CD14-positive monocyte (primary cell): ENCODE measurements at regions not wholly inside any gene's neighbourhood (a gene's known extent, or its start where the extent isn't known, plus 50 kb on each side); places are given as distances from the start of the nearest gene placed in this dataset.

Experiments
- DNase-seq, 3 donors: peaks; one replicate each; pipeline ENCODE4 v3.0.0-alpha.2; 2011 to 2022
- H2AFZ ChIP-seq: 2 replicates; pipeline ENCODE4 v1.6.0; 2012; ENCODE audit warnings: mild to moderate bottlenecking, low read depth, low read length, inconsistent platforms; ENCODE audit not compliant: insufficient read depth, poor library complexity, severe bottlenecking
- H3K27ac ChIP-seq, 2 donors: 1 replicate in 1 of 2; 2 replicates in 1 of 2; pipeline ENCODE4 v1.5.1; 2012 to 2013; ENCODE audit warnings: low read length in 2 of 2, control low read depth in 1 of 2, inconsistent platforms in 1 of 2, low read depth in 1 of 2, mild to moderate bottlenecking in 1 of 2
- H3K27me3 ChIP-seq, 2 donors: one replicate each; pipeline versions ENCODE4 v1.6.0 to v1.6.1; 2011 to 2013; ENCODE audit warnings: low read length in 2 of 2; ENCODE audit not compliant: control insufficient read depth in 2 of 2, insufficient read depth in 2 of 2
- H3K36me3 ChIP-seq, 2 donors: replicated peaks in 1 of 2; 1 replicate in 1 of 2; 2 replicates in 1 of 2; pipeline versions ENCODE4 v1.5.1 to v1.6.1; 2012 to 2013; ENCODE audit warnings: low read length in 2 of 2, control low read depth in 1 of 2, inconsistent platforms in 1 of 2, mild to moderate bottlenecking in 1 of 2; ENCODE audit not compliant: insufficient read depth in 2 of 2, control insufficient read depth in 1 of 2
- H3K4me1 ChIP-seq, 2 donors: 1 replicate in 1 of 2; 2 replicates in 1 of 2; pipeline versions ENCODE4 v1.5.1 to v1.6.1; 2012 to 2013; ENCODE audit warnings: low read length in 2 of 2, control low read depth in 1 of 2, inconsistent platforms in 1 of 2, mild to moderate bottlenecking in 1 of 2, moderate library complexity in 1 of 2; ENCODE audit not compliant: insufficient read depth in 2 of 2, control insufficient read depth in 1 of 2
- H3K4me2 ChIP-seq: replicated peaks from 2 replicates; pipeline ENCODE3; 2012; ENCODE audit warnings: low read length, moderate library complexity, mild to moderate bottlenecking; ENCODE audit not compliant: poor library complexity, severe bottlenecking; ENCODE audit errors: extremely low read depth
- H3K4me3 ChIP-seq, 3 experiments: fragments of 200-600 bp in 1 of 3; sonication (generic) in 1 of 3; replicated peaks in 1 of 3; 1 replicate in 2 of 3; 2 replicates in 1 of 3; pipeline ENCODE4 v1.5.1; 2011 to 2013; ENCODE audit warnings: low read length in 3 of 3, mild to moderate bottlenecking in 3 of 3, control low read depth in 2 of 3, low read depth in 2 of 3, inconsistent platforms in 1 of 3, moderate library complexity in 1 of 3
- H3K79me2 ChIP-seq: 2 replicates; pipeline ENCODE4 v1.6.0; 2012; ENCODE audit warnings: mild to moderate bottlenecking, control low read depth, inconsistent platforms, low read length, moderate library complexity; ENCODE audit not compliant: insufficient read depth
- H3K9ac ChIP-seq: 2 replicates; pipeline ENCODE4 v1.6.0; 2017; ENCODE audit warnings: low read length, mild to moderate bottlenecking; ENCODE audit not compliant: insufficient read depth, poor library complexity, severe bottlenecking
- H3K9me3 ChIP-seq, 2 donors: replicated peaks in 1 of 2; 1 replicate in 1 of 2; 2 replicates in 1 of 2; pipeline versions ENCODE4 v1.5.1 to v1.6.1; 2012 to 2013; ENCODE audit warnings: low read length in 2 of 2, control low read depth in 1 of 2; ENCODE audit not compliant: control insufficient read depth in 1 of 2, insufficient read depth in 1 of 2
- H4K20me1 ChIP-seq: 2 replicates; pipeline ENCODE4 v1.6.0; 2012; ENCODE audit warnings: mild to moderate bottlenecking, low read length, control low read depth, moderate library complexity; ENCODE audit not compliant: insufficient read depth
- H3K27ac Mint-ChIP-seq, 7 donors: one replicate each; pipeline ENCODE4 v1.8.0; 2020; ENCODE audit warnings: mild to moderate bottlenecking in 7 of 7, mixed read lengths in 7 of 7, moderate library complexity in 6 of 7, inconsistent platforms in 2 of 7
- H3K27me3 Mint-ChIP-seq, 3 donors: one replicate each; pipeline ENCODE4 v1.8.0; 2021 to 2022; ENCODE audit warnings: low read depth in 3 of 3, mild to moderate bottlenecking in 3 of 3, mixed read lengths in 3 of 3, moderate library complexity in 3 of 3, inconsistent platforms in 1 of 3
- H3K36me3 Mint-ChIP-seq, 2 donors: one replicate each; pipeline ENCODE4 v1.8.0; 2020; ENCODE audit warnings: mixed read lengths in 2 of 2, inconsistent platforms in 1 of 2, mild to moderate bottlenecking in 1 of 2
- H3K4me1 Mint-ChIP-seq: one replicate; pipeline ENCODE4 v1.8.0; 2020; ENCODE audit warnings: mild to moderate bottlenecking, mixed read lengths
- H3K4me3 Mint-ChIP-seq, 2 donors: one replicate each; pipeline ENCODE4 v1.8.0; 2020; ENCODE audit warnings: mild to moderate bottlenecking in 2 of 2, mixed read lengths in 2 of 2, moderate library complexity in 1 of 2
- H3K9me3 Mint-ChIP-seq, 7 donors: one replicate each; pipeline ENCODE4 v1.8.0; 2020 to 2022; ENCODE audit warnings: mixed read lengths in 7 of 7, mild to moderate bottlenecking in 6 of 7, moderate library complexity in 6 of 7, inconsistent platforms in 2 of 7
- WGBS: methylation state at CpG from one replicate; pipeline ENCODE4 v1.1.5; 2013; ENCODE audit warnings: missing lambda C conversion rate; ENCODE audit not compliant: insufficient coverage; 5-methylcytosine and 5-hydroxymethylcytosine counted together
- intact Hi-C, 2 donors: fragments of 100-400 bp; cut with micrococcal nuclease; formaldehyde crosslinking; loops; one replicate each; pipeline versions ENCODE4 v1.15.0 to v1.15.1; 2023
- TF ChIP-seq, protein P1 (sequence below): fragments of 200-600 bp; IDR thresholded peaks from one replicate; pipeline ENCODE4 v1.8.0; 2022; ENCODE audit warnings: antibody characterized with exemption, mild to moderate bottlenecking

DNA sequence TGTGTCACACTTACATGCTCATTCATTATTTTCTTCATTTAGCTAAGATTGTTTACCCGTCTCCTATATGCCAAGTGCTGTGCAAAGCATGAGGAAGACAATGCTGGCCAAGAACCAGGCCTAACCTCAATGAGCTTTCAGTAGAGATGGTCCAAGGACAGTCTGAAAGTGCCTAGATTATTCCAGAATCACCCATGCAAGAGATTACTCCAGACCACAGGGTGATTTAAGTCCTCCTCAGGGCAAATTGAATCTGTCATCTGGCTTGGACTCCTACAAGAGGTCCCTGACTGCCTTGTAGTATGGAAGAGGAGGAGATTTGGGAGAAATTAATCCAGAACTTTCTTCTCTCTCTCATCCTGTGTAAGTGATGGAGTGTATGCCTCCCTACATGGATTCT, 99.4 kb upstream of the NDP start:
- no peak overlapping the region for H3K4me3 ChIP-seq
- no peak overlapping the region for H3K4me2 ChIP-seq
- Mint-ChIP-seq H3K4me3 (no peak overlapping the region), H3K27ac (no peak overlapping the region), H3K4me1 (peaks cover 11% of the 10 kb centered on the region), H3K36me3 (no peaks in the 10 kb centered on the region), H3K9me3 (peaks cover 0 to 2% (median 0%) of the 10 kb centered on the region in 7 donors), H3K27me3 (peaks cover 1 to 5% (median 5%) of the 10 kb centered on the region in 3 donors)
- no peaks in the 10 kb centered on the region for H3K4me1 ChIP-seq
- TF ChIP-seq, protein P1, sequence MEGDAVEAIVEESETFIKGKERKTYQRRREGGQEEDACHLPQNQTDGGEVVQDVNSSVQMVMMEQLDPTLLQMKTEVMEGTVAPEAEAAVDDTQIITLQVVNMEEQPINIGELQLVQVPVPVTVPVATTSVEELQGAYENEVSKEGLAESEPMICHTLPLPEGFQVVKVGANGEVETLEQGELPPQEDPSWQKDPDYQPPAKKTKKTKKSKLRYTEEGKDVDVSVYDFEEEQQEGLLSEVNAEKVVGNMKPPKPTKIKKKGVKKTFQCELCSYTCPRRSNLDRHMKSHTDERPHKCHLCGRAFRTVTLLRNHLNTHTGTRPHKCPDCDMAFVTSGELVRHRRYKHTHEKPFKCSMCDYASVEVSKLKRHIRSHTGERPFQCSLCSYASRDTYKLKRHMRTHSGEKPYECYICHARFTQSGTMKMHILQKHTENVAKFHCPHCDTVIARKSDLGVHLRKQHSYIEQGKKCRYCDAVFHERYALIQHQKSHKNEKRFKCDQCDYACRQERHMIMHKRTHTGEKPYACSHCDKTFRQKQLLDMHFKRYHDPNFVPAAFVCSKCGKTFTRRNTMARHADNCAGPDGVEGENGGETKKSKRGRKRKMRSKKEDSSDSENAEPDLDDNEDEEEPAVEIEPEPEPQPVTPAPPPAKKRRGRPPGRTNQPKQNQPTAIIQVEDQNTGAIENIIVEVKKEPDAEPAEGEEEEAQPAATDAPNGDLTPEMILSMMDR: no peak
- no peaks in the 10 kb centered on the region for H3K9me3 ChIP-seq
- H3K79me2 ChIP-seq: no peaks in the 10 kb centered on the region
- WGBS: 100% methylated on average over 1 of the region's 1 CpG
- no peak overlapping the region for H2AFZ ChIP-seq
- no peak overlapping the region for H3K9ac ChIP-seq
- no peak overlapping the region for H3K27ac ChIP-seq
- intact Hi-C loops: no loop called here
- no peak for DNase-seq
- no peaks in the 10 kb centered on the region for H4K20me1 ChIP-seq
- H3K27me3 ChIP-seq: peaks cover 0 to 6% of the 10 kb centered on the region in 2 donors
- no peaks in the 10 kb centered on the region for H3K36me3 ChIP-seq

DNA sequence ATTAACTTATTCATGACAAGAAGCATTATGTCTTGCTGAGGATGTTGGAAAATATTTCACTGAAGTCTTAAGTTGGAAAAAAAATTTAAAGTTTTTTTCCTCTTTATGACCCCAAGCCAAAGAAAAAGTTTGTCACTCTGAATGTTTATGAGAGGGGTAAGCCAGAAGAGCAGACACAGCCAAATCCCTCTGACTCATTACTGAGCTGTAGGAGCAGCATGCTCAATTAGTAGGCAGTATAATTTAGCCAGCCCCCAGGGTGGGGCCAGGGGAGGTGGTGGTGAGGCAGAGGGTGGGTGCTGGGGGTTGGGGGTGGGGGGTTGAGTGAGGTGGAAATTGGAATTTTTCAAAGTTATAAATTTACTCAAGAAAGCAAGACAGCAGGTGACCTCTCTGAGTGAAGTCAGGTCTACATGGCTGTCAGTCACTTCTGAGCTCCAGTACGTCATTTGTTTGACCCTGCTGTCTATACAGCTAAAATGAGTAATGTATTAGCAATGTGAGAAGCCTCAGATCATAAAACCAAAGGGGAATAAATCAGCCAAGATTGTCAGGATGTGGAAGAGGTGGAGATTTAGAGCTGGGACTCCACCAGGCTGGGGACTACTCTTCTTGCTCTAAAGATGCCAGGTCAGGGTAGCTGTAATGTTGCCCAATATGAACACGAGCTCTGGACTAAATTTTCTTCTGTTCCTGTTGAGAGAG, 98.8 kb upstream of the NDP start:
- no peak for DNase-seq
- Mint-ChIP-seq H3K4me1 (peaks cover 11% of the 10 kb centered on the region), H3K27ac (no peak overlapping the region), H3K9me3 (peaks cover 0 to 3% (median 0%) of the 10 kb centered on the region in 7 donors), H3K27me3 (peaks cover 1 to 5% (median 5%) of the 10 kb centered on the region in 3 donors), H3K36me3 (no peaks in the 10 kb centered on the region), H3K4me3 (no peak overlapping the region)
- Histone ChIP-seq H3K9me3 (no peaks in the 10 kb centered on the region), H3K36me3 (no peaks in the 10 kb centered on the region), H3K79me2 (no peaks in the 10 kb centered on the region), H3K4me3 (no peak overlapping the region), H3K27me3 (peaks cover 0 to 6% of the 10 kb centered on the region in 2 donors), H3K4me1 (no peaks in the 10 kb centered on the region), H3K9ac (no peak overlapping the region), H4K20me1 (no peaks in the 10 kb centered on the region), H2AFZ (no peak overlapping the region), H3K4me2 (no peak overlapping the region), H3K27ac (no peak overlapping the region)
- WGBS: no CpG with 5 or more reads among the region's 2 CpGs
- intact Hi-C loops: no loop called here
- TF ChIP-seq, protein P1: no peak
